ENCODE measurements at regions not wholly inside any gene's neighbourhood (a gene's known extent, or its start where the extent isn't known, plus 50 kb on each side); places are given as distances from the start of the nearest gene placed in this dataset.

DNA sequence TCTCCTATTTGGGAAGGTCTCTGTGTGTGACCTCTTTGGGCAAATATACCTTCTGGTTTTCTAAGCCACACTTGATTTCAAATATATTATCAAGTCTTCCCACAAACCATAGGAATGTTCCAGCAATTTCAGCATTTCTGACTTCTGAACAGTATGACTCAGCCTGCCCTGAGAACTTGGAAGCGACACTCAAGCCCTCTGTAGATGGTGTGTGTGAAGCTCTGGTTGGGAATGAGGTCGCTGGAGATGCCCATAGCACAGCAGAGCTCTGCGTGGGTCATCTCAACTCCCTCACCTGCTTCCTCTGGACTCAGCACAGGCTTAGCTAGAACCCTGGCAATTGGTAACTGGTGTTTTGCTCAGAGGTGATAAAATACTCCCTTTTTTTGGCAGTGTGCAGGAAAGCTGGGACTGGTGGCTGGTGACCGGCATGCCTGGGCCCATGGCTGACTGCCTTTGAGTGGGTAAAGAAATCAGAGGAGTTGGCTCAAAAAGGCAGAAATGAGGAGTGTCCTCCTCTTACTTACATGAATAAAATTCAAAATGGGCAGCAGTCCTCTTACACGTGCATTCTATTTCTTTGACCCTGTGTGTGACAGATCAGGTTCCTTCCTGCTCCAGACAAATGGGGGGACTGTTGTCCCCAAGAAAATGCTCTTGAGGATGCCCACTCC, 87.5 kb upstream of the NRP1 start:
- Histone ChIP-seq H3K4me3 (ENCODE audit: control extremely low read depth in 1 of 5, extremely low read depth in 1 of 5, insufficient read depth in 1 of 5, low read depth in 2 of 5, low read length in 4 of 5) (no peak overlapping the region), H2AFZ (ENCODE audit: insufficient read depth, low read depth, low read length, poor library complexity, severe bottlenecking) (no peak overlapping the region), H3K27me3 (replicated peaks in 1 of 4; ENCODE audit: control extremely low read depth in 1 of 4, control insufficient read depth in 3 of 4, insufficient read depth in 4 of 4, low read length in 3 of 4) (no peaks in the 10 kb centered on the region), H3K9ac (ENCODE audit: low read length) (no peak overlapping the region), H3K27ac (ENCODE audit: low read length in 2 of 2) (no peak overlapping the region), H4K20me1 (ENCODE audit: control insufficient read depth, insufficient read depth, low read length, poor library complexity, severe bottlenecking) (no peaks in the 10 kb centered on the region), H3K4me2 (replicated peaks; ENCODE audit: low read depth, low read length, poor library complexity, severe bottlenecking) (no peak overlapping the region), H3K36me3 (replicated peaks in 1 of 2; ENCODE audit: control extremely low read depth in 1 of 2, control insufficient read depth in 1 of 2, extremely low read depth in 1 of 2, insufficient read depth in 2 of 2, low read length in 1 of 2) (no peaks in the 10 kb centered on the region), H3K9me3 (ENCODE audit: control extremely low read depth in 1 of 3, control insufficient read depth in 2 of 3, insufficient read depth in 1 of 3, low read length in 2 of 3) (peaks cover 0 to 4% (median 0%) of the 10 kb centered on the region in 3 donors), H3K4me1 (ENCODE audit: control insufficient read depth in 2 of 2, insufficient read depth in 2 of 2, low read length in 2 of 2) (no peaks in the 10 kb centered on the region), H3K79me2 (ENCODE audit: control insufficient read depth, insufficient read depth, low read length) (no peaks in the 10 kb centered on the region)
- intact Hi-C loops (cut with micrococcal nuclease) = no loop called here
- ChIA-PET CTCF (no interaction called here), POLR2A (no interaction called here)
- H3K4me1 Mint-ChIP-seq = no peaks in the 10 kb centered on the region
- no peak overlapping the region for H3K27ac Mint-ChIP-seq
- no peak overlapping the region for H3K4me3 Mint-ChIP-seq
- H3K27me3 Mint-ChIP-seq = no peaks in the 10 kb centered on the region
- no peak for ATAC-seq (ENCODE audit: low read depth)
- no peak for DNase-seq
- no CpG with 5 or more reads among the region's 5 CpGs for WGBS (ENCODE audit: insufficient coverage)
- H3K9me3 Mint-ChIP-seq (ENCODE audit: insufficient read depth) = no peaks in the 10 kb centered on the region
- TF ChIP-seq, protein P1, sequence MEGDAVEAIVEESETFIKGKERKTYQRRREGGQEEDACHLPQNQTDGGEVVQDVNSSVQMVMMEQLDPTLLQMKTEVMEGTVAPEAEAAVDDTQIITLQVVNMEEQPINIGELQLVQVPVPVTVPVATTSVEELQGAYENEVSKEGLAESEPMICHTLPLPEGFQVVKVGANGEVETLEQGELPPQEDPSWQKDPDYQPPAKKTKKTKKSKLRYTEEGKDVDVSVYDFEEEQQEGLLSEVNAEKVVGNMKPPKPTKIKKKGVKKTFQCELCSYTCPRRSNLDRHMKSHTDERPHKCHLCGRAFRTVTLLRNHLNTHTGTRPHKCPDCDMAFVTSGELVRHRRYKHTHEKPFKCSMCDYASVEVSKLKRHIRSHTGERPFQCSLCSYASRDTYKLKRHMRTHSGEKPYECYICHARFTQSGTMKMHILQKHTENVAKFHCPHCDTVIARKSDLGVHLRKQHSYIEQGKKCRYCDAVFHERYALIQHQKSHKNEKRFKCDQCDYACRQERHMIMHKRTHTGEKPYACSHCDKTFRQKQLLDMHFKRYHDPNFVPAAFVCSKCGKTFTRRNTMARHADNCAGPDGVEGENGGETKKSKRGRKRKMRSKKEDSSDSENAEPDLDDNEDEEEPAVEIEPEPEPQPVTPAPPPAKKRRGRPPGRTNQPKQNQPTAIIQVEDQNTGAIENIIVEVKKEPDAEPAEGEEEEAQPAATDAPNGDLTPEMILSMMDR (IDR thresholded peaks at IDR 0.05) = no peak
- TF ChIP-seq EZH2 (IDR thresholded peaks at IDR 0.05; ENCODE audit: borderline replicate concordance, insufficient read depth, low read depth, low read length, poor library complexity, severe bottlenecking) = no peak

DNA sequence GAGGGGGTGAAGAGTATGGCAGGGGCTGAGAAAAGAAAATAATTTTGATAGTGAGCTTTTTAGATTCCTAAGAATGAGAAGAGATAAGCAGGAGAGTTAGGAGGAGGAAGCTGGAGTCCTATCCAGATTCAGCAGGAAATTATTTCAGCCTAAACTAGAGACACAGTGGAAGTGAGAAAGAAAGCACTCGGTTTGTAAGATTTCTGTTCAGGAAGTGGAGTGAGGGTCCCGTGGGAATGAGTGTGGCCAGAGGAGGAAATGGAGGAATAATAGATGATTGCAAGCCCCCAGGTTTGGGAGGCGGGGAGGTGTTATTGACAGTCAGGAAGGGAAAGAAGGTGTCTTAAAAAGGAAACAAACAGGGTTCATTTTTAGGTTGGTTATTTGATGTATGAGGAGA, 84.8 kb upstream of the NRP1 start:
- intact Hi-C loops (cut with micrococcal nuclease) = no loop called here
- no peaks in the 10 kb centered on the region for H3K9me3 Mint-ChIP-seq (ENCODE audit: insufficient read depth)
- H3K4me1 Mint-ChIP-seq = no peaks in the 10 kb centered on the region
- no peaks in the 10 kb centered on the region for H3K27me3 Mint-ChIP-seq
- no peak overlapping the region for H2AFZ ChIP-seq (ENCODE audit: insufficient read depth, low read depth, low read length, poor library complexity, severe bottlenecking)
- ATAC-seq (ENCODE audit: low read depth) (no peak), DNase-seq (no peak)
- TF ChIP-seq, protein P1 (IDR thresholded peaks at IDR 0.05) = no peak
- no peak for TF ChIP-seq EZH2 (IDR thresholded peaks at IDR 0.05; ENCODE audit: borderline replicate concordance, insufficient read depth, low read depth, low read length, poor library complexity, severe bottlenecking)
- H3K27ac Mint-ChIP-seq = no peak overlapping the region
- no peaks in the 10 kb centered on the region for H3K4me1 ChIP-seq (ENCODE audit: control insufficient read depth in 2 of 2, insufficient read depth in 2 of 2, low read length in 2 of 2)
- CTCF ChIA-PET = no interaction called here
- 0% methylated on average over 3 of the region's 3 CpGs for WGBS (ENCODE audit: insufficient coverage)
- H3K27ac ChIP-seq (ENCODE audit: low read length in 2 of 2) = no peak overlapping the region
- H3K27me3 ChIP-seq (replicated peaks in 1 of 4; ENCODE audit: control extremely low read depth in 1 of 4, control insufficient read depth in 3 of 4, insufficient read depth in 4 of 4, low read length in 3 of 4) = no peaks in the 10 kb centered on the region
- POLR2A ChIA-PET = no interaction called here
- peaks cover 0 to 4% (median 0%) of the 10 kb centered on the region in 3 donors for H3K9me3 ChIP-seq (ENCODE audit: control extremely low read depth in 1 of 3, control insufficient read depth in 2 of 3, insufficient read depth in 1 of 3, low read length in 2 of 3)
- H3K9ac ChIP-seq (ENCODE audit: low read length) = no peak overlapping the region
- no peak overlapping the region for H3K4me3 ChIP-seq (ENCODE audit: control extremely low read depth in 1 of 5, extremely low read depth in 1 of 5, insufficient read depth in 1 of 5, low read depth in 2 of 5, low read length in 4 of 5)
- no peaks in the 10 kb centered on the region for H3K36me3 ChIP-seq (replicated peaks in 1 of 2; ENCODE audit: control extremely low read depth in 1 of 2, control insufficient read depth in 1 of 2, extremely low read depth in 1 of 2, insufficient read depth in 2 of 2, low read length in 1 of 2)
- H3K79me2 ChIP-seq (ENCODE audit: control insufficient read depth, insufficient read depth, low read length) = no peaks in the 10 kb centered on the region
- H4K20me1 ChIP-seq (ENCODE audit: control insufficient read depth, insufficient read depth, low read length, poor library complexity, severe bottlenecking) = no peaks in the 10 kb centered on the region
- H3K4me2 ChIP-seq (replicated peaks; ENCODE audit: low read depth, low read length, poor library complexity, severe bottlenecking) = no peak overlapping the region
- H3K4me3 Mint-ChIP-seq = no peak overlapping the region

All from B cell (primary cell).